Endodermal cell (in vitro differentiated cells): ENCODE measurements at regions not wholly inside any gene's neighbourhood (a gene's known extent, or its start where the extent isn't known, plus 50 kb on each side); places are given as distances from the start of the nearest gene placed in this dataset.

Experiments
- DNase-seq: peaks from one replicate; pipeline ENCODE4 v3.0.0-alpha.2; 2017
- H3K27ac ChIP-seq: 2 replicates; pipeline ENCODE4 v1.5.1; 2013; ENCODE audit warnings: mild to moderate bottlenecking, low read depth, low read length, moderate library complexity
- H3K27me3 ChIP-seq: 2 replicates; pipeline ENCODE4 v1.6.1; 2013; ENCODE audit warnings: mild to moderate bottlenecking, low read length, moderate library complexity; ENCODE audit not compliant: insufficient read depth, control insufficient read depth, poor library complexity, severe bottlenecking
- H3K36me3 ChIP-seq: 2 replicates; pipeline ENCODE4 v1.7.0; 2013; ENCODE audit warnings: mild to moderate bottlenecking, low read length, moderate library complexity; ENCODE audit not compliant: control insufficient read depth, insufficient read depth
- H3K4me1 ChIP-seq: one replicate; pipeline ENCODE4 v1.7.0; 2013; ENCODE audit warnings: low read length; ENCODE audit not compliant: control insufficient read depth, insufficient read depth
- H3K4me3 ChIP-seq: 2 replicates; pipeline ENCODE4 v1.5.1; 2013; ENCODE audit warnings: mild to moderate bottlenecking, low read length, moderate library complexity
- H3K9ac ChIP-seq: 2 replicates; pipeline ENCODE4 v1.6.1; 2013; ENCODE audit warnings: mild to moderate bottlenecking, low read length, moderate library complexity; ENCODE audit not compliant: poor library complexity, severe bottlenecking; ENCODE audit errors: extremely low read depth
- H3K9me3 ChIP-seq: 2 replicates; pipeline ENCODE4 v1.6.1; 2013; ENCODE audit warnings: mild to moderate bottlenecking, low read length, moderate library complexity; ENCODE audit not compliant: control insufficient read depth
- H3K27ac Mint-ChIP-seq: 2 replicates; pipeline ENCODE4 v1.8.0; 2020; ENCODE audit warnings: mixed read lengths
- H3K27me3 Mint-ChIP-seq: 2 replicates; pipeline ENCODE4 v1.8.0; 2021; ENCODE audit warnings: mild to moderate bottlenecking, mixed read lengths; ENCODE audit not compliant: insufficient read depth
- H3K36me3 Mint-ChIP-seq: 2 replicates; pipeline ENCODE4 v1.8.0; 2020; ENCODE audit warnings: low read depth, mixed read lengths
- H3K4me1 Mint-ChIP-seq: 2 replicates; pipeline ENCODE4 v1.8.0; 2020; ENCODE audit warnings: mixed read lengths
- H3K4me3 Mint-ChIP-seq: 2 replicates; pipeline ENCODE4 v1.8.0; 2020; ENCODE audit warnings: mild to moderate bottlenecking, moderate library complexity, mixed read lengths
- H3K9me3 Mint-ChIP-seq: 2 replicates; pipeline ENCODE4 v1.8.0; 2020; ENCODE audit warnings: mild to moderate bottlenecking, mixed read lengths
- WGBS, 2 experiments: methylation state at CpG; one replicate each; pipeline versions ENCODE4 v1.1.5 to v1.1.7; 2013; ENCODE audit warnings: missing lambda C conversion rate in 2 of 2, mixed read lengths in 1 of 2; ENCODE audit not compliant: insufficient coverage in 1 of 2, insufficient read length in 1 of 2; 5-methylcytosine and 5-hydroxymethylcytosine counted together
- TF ChIP-seq, protein P1 (sequence below): fragments of 200-600 bp; sonication (generic); conservative IDR thresholded peaks from 2 replicates; pipeline ENCODE4 v1.5.0; 2021; ENCODE audit warnings: antibody characterized with exemption, mild to moderate bottlenecking

GRCh38 chr1:5554784-5555183 is 437.4 kb downstream of the NPHP4 start:
- H3K27me3 ChIP-seq, result no peaks in the 10 kb centered on the region
- no peaks in the 10 kb centered on the region for H3K36me3 ChIP-seq
- H3K9ac ChIP-seq, result no peak overlapping the region
- H3K4me1 ChIP-seq, result no peaks in the 10 kb centered on the region
- H3K9me3 ChIP-seq, result peaks cover 11% of the 10 kb centered on the region
- H3K27ac ChIP-seq, result no peak overlapping the region
- peaks cover 2% of the 10 kb centered on the region for H3K36me3 Mint-ChIP-seq
- peaks cover 14% of the 10 kb centered on the region for H3K27me3 Mint-ChIP-seq
- TF ChIP-seq, protein P1, sequence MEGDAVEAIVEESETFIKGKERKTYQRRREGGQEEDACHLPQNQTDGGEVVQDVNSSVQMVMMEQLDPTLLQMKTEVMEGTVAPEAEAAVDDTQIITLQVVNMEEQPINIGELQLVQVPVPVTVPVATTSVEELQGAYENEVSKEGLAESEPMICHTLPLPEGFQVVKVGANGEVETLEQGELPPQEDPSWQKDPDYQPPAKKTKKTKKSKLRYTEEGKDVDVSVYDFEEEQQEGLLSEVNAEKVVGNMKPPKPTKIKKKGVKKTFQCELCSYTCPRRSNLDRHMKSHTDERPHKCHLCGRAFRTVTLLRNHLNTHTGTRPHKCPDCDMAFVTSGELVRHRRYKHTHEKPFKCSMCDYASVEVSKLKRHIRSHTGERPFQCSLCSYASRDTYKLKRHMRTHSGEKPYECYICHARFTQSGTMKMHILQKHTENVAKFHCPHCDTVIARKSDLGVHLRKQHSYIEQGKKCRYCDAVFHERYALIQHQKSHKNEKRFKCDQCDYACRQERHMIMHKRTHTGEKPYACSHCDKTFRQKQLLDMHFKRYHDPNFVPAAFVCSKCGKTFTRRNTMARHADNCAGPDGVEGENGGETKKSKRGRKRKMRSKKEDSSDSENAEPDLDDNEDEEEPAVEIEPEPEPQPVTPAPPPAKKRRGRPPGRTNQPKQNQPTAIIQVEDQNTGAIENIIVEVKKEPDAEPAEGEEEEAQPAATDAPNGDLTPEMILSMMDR, result no peak
- no peak overlapping the region for H3K27ac Mint-ChIP-seq
- H3K4me3 ChIP-seq, result no peak overlapping the region
- H3K9me3 Mint-ChIP-seq, result peaks cover 23% of the 10 kb centered on the region
- WGBS, 2 experiments, result 89 to 98% methylated on average over 4 to 5 of the region's 5 CpGs
- DNase-seq, result no peak
- H3K4me1 Mint-ChIP-seq, result no peaks in the 10 kb centered on the region
- no peak overlapping the region for H3K4me3 Mint-ChIP-seq

- peaks cover 14% of the 10 kb centered on the region for H3K27me3 Mint-ChIP-seq
- H3K9me3 ChIP-seq, result peaks cover 11% of the 10 kb centered on the region
- DNase-seq, result no peak
- no peak overlapping the region for H3K4me3 ChIP-seq
- peaks cover 2% of the 10 kb centered on the region for H3K36me3 Mint-ChIP-seq
- H3K4me3 Mint-ChIP-seq, result no peak overlapping the region
- no peaks in the 10 kb centered on the region for H3K27me3 ChIP-seq
- H3K27ac Mint-ChIP-seq, result no peak overlapping the region
- TF ChIP-seq, protein P1, result no peak
- H3K36me3 ChIP-seq, result no peaks in the 10 kb centered on the region
- H3K9ac ChIP-seq, result no peak overlapping the region
- 87 to 100% methylated on average over 1 to 6 of the region's 6 CpGs for WGBS, 2 experiments
- no peaks in the 10 kb centered on the region for H3K4me1 ChIP-seq
- H3K9me3 Mint-ChIP-seq, result peaks cover 21% of the 10 kb centered on the region
- H3K4me1 Mint-ChIP-seq, result no peaks in the 10 kb centered on the region
- H3K27ac ChIP-seq, result no peak overlapping the region
Measured at GRCh38 chr1:5554111-5554510, 438.1 kb downstream of the NPHP4 start.

DNA sequence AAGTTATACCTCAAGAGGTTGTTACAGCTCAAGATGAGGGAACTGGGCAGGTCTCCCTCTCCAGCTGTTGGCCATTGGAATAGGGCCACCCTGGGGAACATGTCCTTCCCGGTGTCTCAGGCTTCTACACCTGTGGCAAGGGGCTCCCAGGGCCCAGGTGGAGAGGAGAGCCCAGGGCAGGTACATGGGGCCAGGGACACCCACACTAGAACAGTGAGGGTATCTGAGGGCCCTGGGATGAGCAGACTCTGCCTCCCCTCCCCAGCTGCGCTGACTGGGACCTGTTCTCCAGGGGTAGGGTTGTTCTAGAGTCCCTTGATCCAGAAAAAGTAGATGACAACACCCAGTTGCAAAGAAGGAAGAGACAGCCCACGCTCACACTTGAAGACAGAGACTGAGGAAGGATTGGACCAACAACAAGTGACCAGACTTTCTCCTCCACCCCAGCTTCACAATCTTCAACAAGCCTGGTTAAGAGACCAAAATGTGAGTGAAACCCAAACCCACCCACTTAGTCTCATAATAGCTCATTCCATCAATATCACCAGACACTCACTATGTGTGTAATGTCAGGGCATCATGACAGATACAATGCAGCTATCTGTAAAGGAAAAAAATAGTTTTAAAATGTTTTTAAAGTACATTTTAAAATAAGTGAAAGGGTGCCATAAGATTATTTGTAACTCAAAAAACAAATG is 439.3 kb downstream of the NPHP4 start:
- Mint-ChIP-seq H3K27me3 (peaks cover 20% of the 10 kb centered on the region), H3K4me3 (no peak overlapping the region), H3K9me3 (peaks cover 9% of the 10 kb centered on the region), H3K27ac (no peak overlapping the region), H3K4me1 (no peaks in the 10 kb centered on the region), H3K36me3 (no peaks in the 10 kb centered on the region)
- H3K9me3 ChIP-seq, result peaks cover under 1% of the 10 kb centered on the region
- H3K36me3 ChIP-seq, result no peaks in the 10 kb centered on the region
- WGBS, 2 experiments, result 74 to 100% methylated on average over 1 to 3 of the region's 3 CpGs
- no peak overlapping the region for H3K27ac ChIP-seq
- H3K27me3 ChIP-seq, result peaks cover 7% of the 10 kb centered on the region
- no peaks in the 10 kb centered on the region for H3K4me1 ChIP-seq
- TF ChIP-seq, protein P1, result no peak
- no peak for DNase-seq
- H3K4me3 ChIP-seq, result no peak overlapping the region
- no peak overlapping the region for H3K9ac ChIP-seq
